ENCODE measurements at regions not wholly inside any gene's neighbourhood (a gene's known extent, or its start where the extent isn't known, plus 50 kb on each side); places are given as distances from the start of the nearest gene placed in this dataset.

- FAIRE-seq: no peak
- no peaks in the 10 kb centered on the region for H3K9me3 ChIP-seq (replicated peaks; ENCODE audit: control insufficient read depth, insufficient read depth, low read depth, low read length)
These were observed 448.0 kb downstream of the NKX6-1 start for GRCh38 chr4:84051089-84051488.

GRCh38 chr4:84050015-84050414 is 449.1 kb downstream of the NKX6-1 start:
- no peak for FAIRE-seq
- TF ChIP-seq ZKSCAN1 (IDR thresholded peaks at IDR 0.05; ENCODE audit: low read depth, low read length) (no peak), SMAD1 (IDR thresholded peaks at IDR 0.05; ENCODE audit: low read depth, low read length, partially characterized antibody) (no peak), ZBTB12 (CRISPR knock-in tag; IDR thresholded peaks at IDR 0.05) (no peak), TEAD4 (IDR thresholded peaks at IDR 0.05; ENCODE audit: low read length) (no peak), TEAD4 (CRISPR knock-in tag; IDR thresholded peaks at IDR 0.05; ENCODE audit: borderline replicate concordance) (no peak)

More at GRCh38 chr4:84051089-84051488, 448.0 kb downstream of the NKX6-1 start:
- Histone ChIP-seq H4K20me1 (replicated peaks; ENCODE audit: control insufficient read depth, insufficient read depth, low read length) (no peaks in the 10 kb centered on the region), H3K4me2 (ENCODE audit: insufficient read depth, low read length) (no peak overlapping the region), H3K4me3 (no peak overlapping the region), H3K36me3 (ENCODE audit: control insufficient read depth, insufficient read depth, low read length) (no peaks in the 10 kb centered on the region; the same call in 2 of the 3 replicates), H3K9me1 (ENCODE audit: control insufficient read depth, insufficient read depth, low read length) (no peaks in the 10 kb centered on the region), H3K79me2 (ENCODE audit: control insufficient read depth, insufficient read depth, low read length) (no peaks in the 10 kb centered on the region), H3K27me3 (ENCODE audit: control insufficient read depth in 2 of 2, insufficient read depth in 2 of 2, low read length in 2 of 2) (no peaks in the 10 kb centered on the region), H3K4me1 (replicated peaks in 1 of 2; ENCODE audit: control insufficient read depth in 2 of 2, insufficient read depth in 2 of 2, low read length in 2 of 2) (no peaks in the 10 kb centered on the region), H3K27ac (ENCODE audit: extremely low read depth, low read depth, low read length) (no peak overlapping the region), H2AFZ (ENCODE audit: low read depth, low read length) (no peak overlapping the region), H3K9ac (ENCODE audit: insufficient read depth in 1 of 2, low read depth in 2 of 2, low read length in 2 of 2) (no peak overlapping the region)
- 0% methylated on average over 2 of the region's 2 CpGs for WGBS (ENCODE audit: insufficient coverage, low coverage, missing lambda C conversion rate)
- CTCF ChIA-PET (ENCODE audit: low intra/inter-chr PET ratio): no interaction called here
- intact Hi-C loops (cut with micrococcal nuclease): no loop called here
- BruUV-seq (replicated peaks): no TSS peak
- in situ Hi-C loops (cut with MboI): no loop called here
- DNase-seq (ENCODE audit: extremely low read depth in 1 of 4, low spot score in 3 of 4) (no peak), ATAC-seq (no peak)
- TF ChIP-seq GABPB2 (CRISPR knock-in tag; conservative IDR thresholded peaks at IDR 0.05) (no peak), OTX1 (CRISPR knock-in tag; IDR thresholded peaks at IDR 0.05) (no peak), U2AF1 (optimal IDR thresholded peaks at IDR 0.05; ENCODE audit: low read depth, low read length) (no peak), ID3 (CRISPR knock-in tag; IDR thresholded peaks at IDR 0.05) (no peak), ID3 (tag; IDR thresholded peaks at IDR 0.05) (no peak), POU5F1 (IDR thresholded peaks at IDR 0.05; ENCODE audit: borderline replicate concordance, low read depth, low read length, partially characterized antibody) (no peak), BCOR (IDR thresholded peaks at IDR 0.05) (no peak), ELF2 (CRISPR knock-in tag; IDR thresholded peaks at IDR 0.05) (no peak), ZNF354B (CRISPR knock-in tag; IDR thresholded peaks at IDR 0.05) (no peak), ATF7 (IDR thresholded peaks at IDR 0.05) (no peak), MCM7 (IDR thresholded peaks at IDR 0.05) (no peak), FOXA1 (IDR thresholded peaks at IDR 0.05; ENCODE audit: borderline replicate concordance) (no peak), TEAD1 (CRISPR knock-in tag; IDR thresholded peaks at IDR 0.05) (no peak), PTTG1 (tag; IDR thresholded peaks at IDR 0.05; ENCODE audit: low read depth) (no peak), C11orf30 (IDR thresholded peaks at IDR 0.05; ENCODE audit: low read depth) (no peak)
- POLR2A ChIA-PET: no interaction called here

More at GRCh38 chr4:84050015-84050414, 449.1 kb downstream of the NKX6-1 start:
- no peaks in the 10 kb centered on the region for H3K27me3 ChIP-seq (ENCODE audit: control insufficient read depth in 2 of 2, insufficient read depth in 2 of 2, low read length in 2 of 2)
- ChIA-PET CTCF (ENCODE audit: low intra/inter-chr PET ratio) (no interaction called here), POLR2A (no interaction called here)
- H3K4me2 ChIP-seq (ENCODE audit: insufficient read depth, low read length): no peak overlapping the region
- H3K9me1 ChIP-seq (ENCODE audit: control insufficient read depth, insufficient read depth, low read length): no peaks in the 10 kb centered on the region
- intact Hi-C loops (cut with micrococcal nuclease) (no loop called here), in situ Hi-C loops (cut with MboI) (no loop called here)
- ATAC-seq (no peak), DNase-seq (ENCODE audit: extremely low read depth in 1 of 4, low spot score in 3 of 4) (no peak)
- no TSS peak for BruUV-seq (replicated peaks)
- no peaks in the 10 kb centered on the region; the same call in 2 of the 3 replicates for H3K36me3 ChIP-seq (ENCODE audit: control insufficient read depth, insufficient read depth, low read length)
- H4K20me1 ChIP-seq (replicated peaks; ENCODE audit: control insufficient read depth, insufficient read depth, low read length): no peaks in the 10 kb centered on the region
- H3K4me1 ChIP-seq (replicated peaks in 1 of 2; ENCODE audit: control insufficient read depth in 2 of 2, insufficient read depth in 2 of 2, low read length in 2 of 2): no peaks in the 10 kb centered on the region
- H2AFZ ChIP-seq (ENCODE audit: low read depth, low read length): no peak overlapping the region
- no peak overlapping the region for H3K4me3 ChIP-seq
- 0% methylated on average over 1 of the region's 1 CpG for whole genome bisulfite sequencing (ENCODE audit: insufficient coverage, low coverage, missing lambda C conversion rate)
- H3K27ac ChIP-seq (ENCODE audit: extremely low read depth, low read depth, low read length): no peak overlapping the region
- no peaks in the 10 kb centered on the region for H3K9me3 ChIP-seq (replicated peaks; ENCODE audit: control insufficient read depth, insufficient read depth, low read depth, low read length)
- no peak overlapping the region for H3K9ac ChIP-seq (ENCODE audit: insufficient read depth in 1 of 2, low read depth in 2 of 2, low read length in 2 of 2)
- no peaks in the 10 kb centered on the region for H3K79me2 ChIP-seq (ENCODE audit: control insufficient read depth, insufficient read depth, low read length)

All from K562 (cell line).